Islet precursor cell (in vitro differentiated cells): ENCODE measurements at regions not wholly inside any gene's neighbourhood (a gene's known extent, or its start where the extent isn't known, plus 50 kb on each side); places are given as distances from the start of the nearest gene placed in this dataset.
A peak's percentile ranks its signal among the peaks of the same experiment; 100 is the strongest.
"Not testable (repeated sequence)": the region's sequence is repeated elsewhere in the genome, so short reads cannot be mapped to it uniquely, and the experiment has no call there.

Experiments
- DNase-seq: peaks from one replicate; pipeline ENCODE4 v3.0.0-alpha.2; 2018

DNA sequence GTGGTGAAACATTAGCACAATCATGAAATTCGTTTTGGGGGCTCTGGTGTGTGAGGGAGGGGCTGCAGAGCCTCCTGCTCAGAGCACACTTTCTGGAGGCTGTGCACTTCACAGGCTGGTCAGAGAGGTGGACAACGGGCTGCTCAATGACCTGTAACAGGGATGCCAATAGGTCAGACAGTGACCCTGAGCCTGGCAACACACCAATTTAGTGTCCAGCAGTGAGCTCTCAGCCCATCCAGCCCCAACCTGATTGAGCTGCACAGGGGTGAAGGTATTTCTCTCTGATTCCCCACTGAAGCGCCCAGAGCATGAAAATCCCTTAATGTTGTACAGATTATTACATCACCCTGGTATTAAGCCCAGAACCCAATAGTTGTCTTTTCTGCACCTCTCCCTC, 191.3 kb upstream of the ZNF32 start:
- no peak for DNase-seq

DNA sequence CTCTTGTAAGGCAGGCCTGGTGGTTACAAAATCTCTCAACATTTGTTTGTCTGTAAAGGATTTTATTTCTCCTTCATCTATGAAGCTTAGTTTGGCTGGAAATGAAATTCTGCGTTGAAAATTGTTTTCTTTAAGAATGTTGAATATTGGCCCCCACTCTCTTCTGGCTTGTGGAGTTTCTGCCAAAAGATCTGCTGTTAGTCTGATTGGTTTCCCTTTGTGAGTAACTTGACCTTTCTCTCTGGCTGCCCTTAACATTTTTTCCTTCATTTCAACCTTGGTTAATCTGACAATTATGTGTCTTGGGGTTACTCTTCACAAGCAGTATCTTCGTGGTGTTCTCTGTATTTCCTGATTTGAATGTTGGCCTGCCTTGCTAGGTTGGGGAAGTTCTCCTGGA, 186.1 kb upstream of the ZNF32 start:
- DNase-seq = not testable (repeated sequence)

DNA sequence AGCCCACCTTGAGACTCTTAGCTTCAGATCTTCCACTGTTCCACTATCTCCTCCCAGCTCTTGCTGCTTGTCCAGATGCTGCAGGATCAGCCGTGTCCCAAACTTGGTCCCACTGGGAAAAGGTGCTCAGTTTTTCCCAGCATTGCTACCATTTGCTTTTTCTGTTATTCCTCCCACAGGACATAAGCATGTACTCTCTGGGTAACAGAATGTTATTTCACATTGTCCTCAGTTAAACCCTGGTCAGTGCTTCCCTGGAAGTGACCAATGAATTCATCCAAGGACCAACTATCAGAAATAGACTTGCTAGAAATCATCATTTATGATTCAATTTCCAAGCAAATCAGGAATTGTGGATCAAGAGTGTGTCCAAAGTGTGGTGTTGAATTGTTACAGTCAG, 179.2 kb upstream of the ZNF32 start:
- no peak for DNase-seq

DNA sequence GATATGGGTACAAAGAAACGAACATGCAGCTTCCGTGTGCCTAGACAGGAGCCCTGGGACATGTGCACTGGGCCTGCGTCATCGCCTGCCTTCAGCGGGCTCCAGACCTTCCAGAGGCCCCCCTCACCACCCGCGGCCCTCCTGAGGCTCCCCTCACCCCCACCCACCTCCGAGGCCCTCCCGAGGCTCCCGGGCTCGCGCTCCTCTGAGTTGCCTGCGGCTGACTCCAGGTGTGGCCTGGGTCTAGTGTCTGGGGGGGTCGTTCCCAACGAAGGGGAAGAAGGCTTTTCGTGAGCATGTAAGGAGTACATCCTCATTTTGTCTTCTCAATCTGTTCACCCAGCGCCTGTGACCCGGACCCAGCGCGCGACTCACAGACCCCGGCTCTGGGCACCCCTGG, 177.3 kb upstream of the ZNF32 start:
- DNase-seq = no peak

DNA sequence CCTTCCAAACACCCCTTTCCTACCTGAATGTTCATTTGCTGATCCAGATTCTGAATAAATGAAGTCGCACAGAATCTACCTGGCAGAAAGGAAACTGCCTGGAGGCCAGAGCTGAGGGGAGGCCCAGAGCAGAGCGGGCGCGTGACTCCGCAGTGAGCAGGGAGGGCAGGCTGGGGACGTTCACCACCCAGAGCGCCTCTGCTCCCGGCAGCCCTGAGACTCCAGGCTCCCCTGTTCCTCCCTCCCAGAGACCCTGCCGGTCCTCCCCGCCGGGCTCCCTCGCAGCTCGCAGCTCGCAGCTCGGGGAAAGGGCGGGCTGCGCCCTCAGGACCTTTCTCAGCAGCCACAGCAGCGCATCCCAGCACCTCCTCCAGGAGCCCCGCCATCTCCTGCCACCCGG, 176.7 kb upstream of the ZNF32 start:
- DNase-seq = peak; percentile 46

DNA sequence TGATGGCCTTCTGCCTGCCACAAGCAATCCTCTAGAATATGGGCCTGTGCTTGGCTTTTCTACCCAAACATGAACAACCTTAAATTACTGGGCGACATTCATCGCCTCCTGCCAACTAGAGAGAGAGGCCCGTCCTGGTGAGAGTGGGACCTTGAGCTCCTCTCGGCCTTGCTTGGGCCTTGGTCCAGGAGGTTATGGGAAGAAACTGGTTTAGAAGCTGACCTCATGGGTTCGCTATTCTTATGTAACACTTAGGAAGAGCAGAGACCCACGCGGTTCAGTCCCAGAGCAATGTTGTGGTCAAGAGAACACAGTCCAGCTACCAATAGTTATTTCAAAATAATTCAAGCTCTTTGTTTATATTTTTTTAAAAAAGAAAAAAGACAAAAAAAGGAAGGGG, 176.3 kb upstream of the ZNF32 start:
- DNase-seq = peak; percentile 35

DNA sequence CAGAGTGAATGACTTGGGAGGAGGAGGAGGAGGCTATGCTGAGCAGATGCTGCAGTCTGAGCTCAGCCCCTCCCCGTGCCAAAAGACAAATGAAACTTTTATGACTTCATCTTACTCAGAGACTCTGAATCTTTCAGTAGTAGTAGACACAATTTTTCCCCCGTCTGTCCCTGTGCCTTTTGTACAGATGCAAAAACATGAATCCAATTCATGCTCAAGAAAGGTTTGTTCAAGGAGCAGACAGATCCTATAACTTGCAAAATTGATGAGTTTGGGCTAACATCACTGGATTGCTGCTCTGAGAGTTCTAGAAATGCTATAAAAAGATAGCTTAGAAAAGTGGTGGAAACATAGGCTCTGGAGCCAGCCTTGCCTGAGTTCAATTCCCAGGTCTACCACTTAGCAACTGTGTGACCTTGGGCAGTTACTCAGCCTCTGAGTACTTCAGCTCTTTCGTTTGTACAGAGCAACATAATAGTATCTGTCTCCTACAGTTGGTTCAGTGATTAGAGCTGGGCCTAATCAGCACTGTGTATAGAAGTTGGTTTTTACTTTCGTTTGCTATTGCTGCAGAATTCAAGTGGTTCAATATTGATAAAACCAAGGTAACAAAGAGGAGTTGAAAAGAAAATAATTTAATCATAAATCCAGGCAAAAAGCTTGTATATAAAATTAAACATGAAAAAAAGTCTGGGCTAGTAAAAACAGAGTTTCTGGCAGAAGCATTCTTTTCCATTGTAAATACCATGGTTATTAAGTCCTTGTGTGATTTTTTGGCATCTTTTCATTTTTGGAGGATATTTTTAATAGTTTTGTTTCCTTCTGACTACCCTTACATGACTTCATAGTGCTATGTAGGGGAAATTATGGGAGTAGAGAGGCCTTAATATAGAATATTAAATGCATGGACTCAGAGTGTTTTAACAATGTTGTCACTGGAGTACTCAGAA, 174.2 kb upstream of the ZNF32 start:
- no peak for DNase-seq

DNA sequence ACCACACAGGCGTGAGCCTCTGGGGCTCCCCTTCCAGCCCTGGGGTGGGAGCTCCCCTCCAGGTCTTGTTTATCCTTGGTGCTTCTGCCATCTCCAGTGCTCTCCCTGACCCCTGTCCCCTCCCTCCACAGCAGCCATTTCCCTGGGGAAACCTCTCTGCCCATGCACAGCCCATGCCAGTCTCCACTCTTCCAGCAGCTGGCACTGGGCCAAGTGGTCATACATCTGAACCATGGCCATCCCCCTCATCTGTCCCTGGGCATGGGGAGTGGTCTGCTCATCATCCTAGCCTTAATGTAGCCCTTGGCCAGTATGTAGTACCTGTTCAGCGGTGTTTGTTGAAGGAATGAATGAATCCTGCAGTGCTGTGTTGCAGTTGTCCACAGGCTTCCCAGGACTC, 172.4 kb upstream of the ZNF32 start:
- DNase-seq = peak; percentile 48

DNA sequence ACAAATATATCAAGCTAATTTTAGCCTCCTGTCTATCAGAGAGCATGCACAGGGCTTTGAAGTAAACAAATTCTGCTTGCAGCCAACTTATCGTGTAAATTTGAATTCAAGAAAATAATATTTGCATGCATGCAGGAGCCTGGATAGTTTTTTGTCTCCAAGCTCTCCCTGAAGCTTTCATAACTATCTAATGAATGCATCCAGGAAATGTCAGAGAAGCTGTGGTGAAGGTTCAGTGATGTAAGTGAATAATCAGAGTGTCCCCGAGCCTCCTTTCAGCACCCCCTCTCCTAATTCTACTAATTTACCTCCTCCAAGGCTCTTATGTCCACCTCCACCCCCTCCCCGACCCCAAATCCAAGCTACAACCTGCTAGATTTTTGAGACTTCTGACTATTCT, 172.0 kb upstream of the ZNF32 start:
- DNase-seq = no peak

DNA sequence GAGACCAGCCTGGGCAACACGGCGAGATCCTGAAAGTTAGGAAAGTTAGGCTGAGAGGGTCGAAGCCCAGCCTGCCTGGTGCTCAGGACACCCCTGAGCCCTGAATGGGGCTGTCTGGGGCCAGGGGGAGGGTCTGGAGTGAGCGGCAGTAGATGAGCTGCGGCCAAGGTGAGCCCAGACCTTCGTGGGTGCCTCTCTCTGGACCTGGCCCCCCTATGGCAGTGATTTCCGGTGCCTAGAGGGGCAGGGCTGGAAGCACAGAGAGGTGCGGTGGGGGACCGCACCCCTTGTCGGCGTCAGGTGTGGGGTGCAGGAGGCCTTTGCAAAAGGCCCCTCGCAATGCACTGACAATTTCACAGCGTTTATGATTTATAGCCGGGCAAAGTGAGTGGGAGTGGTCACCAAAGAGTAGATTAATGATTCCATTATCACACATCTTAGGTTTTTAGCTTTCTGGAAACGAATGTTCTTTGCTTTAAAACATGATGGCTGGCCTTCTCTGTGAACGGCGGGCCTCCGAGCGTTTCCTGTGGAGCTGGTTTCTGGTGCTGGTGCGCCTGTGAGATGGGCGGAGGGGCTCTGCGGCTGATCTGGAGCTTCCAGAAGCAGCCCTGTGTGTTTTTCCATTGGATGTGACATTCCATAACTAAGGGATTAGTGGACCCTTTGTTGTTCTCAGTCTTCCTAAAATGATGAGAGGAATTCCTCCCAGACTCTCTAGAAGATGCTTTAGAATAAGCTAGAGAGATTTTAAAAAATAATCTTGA, 171.0 kb upstream of the ZNF32 start:
- peak; percentile 57 for DNase-seq

DNA sequence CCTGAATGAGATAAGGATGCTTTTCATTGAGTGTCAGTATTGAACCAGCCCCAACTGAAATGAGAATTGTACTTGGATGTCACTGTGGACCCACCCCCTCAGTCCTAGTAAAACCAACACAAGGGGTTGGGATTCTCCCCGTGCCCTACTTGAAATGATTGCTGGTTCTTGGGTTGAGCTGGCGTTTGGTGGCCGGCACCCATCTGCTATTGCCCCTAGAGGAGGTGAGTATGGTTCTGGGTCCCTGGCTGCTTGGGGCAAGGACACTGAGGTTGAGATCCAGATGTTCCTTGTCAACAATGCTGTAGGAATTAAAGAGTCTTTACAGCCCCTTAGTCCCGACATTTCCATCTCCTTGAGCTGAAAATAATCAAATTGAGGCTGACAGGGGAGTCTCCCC, 170.0 kb upstream of the ZNF32 start:
- no peak for DNase-seq

DNA sequence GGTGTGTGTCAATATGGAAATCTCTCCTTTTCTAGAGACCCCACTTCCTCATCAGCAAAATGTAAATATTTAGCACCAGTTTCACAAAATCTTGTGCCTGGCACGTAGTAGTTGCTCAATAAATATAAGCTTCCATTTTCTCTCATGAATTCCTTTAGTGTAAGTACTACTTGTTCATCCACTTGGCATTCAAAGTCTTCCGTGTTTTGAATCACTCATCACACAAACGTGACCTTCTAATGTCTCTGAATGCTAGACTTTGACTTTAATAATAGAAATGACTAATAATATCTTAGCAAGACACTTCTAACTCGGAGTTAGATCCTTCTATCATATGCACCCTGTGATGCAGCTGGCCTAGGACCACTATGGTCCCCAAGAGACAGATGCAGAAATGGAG, 168.7 kb upstream of the ZNF32 start:
- DNase-seq = no peak

DNA sequence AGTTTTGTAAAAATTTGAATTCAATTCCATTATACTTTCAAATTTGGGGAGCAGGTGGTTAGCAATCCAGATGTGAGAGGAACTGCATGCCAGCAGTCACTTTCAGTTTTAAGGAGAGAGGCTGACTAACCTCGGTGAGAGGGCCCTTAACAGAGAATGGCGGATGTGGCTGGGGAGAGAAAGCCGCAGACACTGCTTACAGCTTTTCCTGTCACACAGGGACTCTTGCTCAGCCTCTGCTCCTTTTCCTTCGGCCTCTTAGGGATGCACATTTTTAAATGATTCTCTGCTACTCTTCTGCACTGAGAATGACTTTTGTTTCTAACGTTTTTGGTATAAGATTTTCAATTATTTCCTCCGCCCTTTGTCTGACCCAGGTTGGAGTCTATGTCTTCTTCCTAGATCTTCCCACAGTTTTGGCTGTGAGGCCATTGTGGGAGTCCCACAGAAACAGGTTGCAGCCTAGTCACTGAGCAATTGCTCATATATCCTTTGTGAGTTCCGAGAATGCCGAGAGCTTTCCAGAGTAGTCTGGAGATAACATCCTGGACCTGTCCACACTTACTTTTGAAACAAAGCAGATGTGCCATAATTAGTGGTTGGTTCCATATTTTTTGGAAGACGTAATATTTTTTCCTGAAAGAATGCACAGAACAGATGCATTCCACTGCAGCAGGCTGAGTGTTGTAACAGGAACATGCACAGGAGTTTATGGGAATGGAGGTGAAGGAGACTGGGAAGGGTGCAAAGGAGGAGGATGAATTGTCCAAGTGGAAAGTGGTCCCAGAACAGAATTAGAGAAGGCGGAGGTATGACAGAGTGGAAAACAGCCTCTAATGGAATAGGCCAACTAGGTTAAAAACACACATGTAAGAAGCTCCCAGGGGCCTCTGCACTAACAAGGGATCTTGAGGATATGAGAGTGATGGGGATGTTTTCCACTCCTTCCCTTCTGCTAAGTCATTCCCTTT, 168.0 kb upstream of the ZNF32 start:
- DNase-seq = peak; percentile 77

DNA sequence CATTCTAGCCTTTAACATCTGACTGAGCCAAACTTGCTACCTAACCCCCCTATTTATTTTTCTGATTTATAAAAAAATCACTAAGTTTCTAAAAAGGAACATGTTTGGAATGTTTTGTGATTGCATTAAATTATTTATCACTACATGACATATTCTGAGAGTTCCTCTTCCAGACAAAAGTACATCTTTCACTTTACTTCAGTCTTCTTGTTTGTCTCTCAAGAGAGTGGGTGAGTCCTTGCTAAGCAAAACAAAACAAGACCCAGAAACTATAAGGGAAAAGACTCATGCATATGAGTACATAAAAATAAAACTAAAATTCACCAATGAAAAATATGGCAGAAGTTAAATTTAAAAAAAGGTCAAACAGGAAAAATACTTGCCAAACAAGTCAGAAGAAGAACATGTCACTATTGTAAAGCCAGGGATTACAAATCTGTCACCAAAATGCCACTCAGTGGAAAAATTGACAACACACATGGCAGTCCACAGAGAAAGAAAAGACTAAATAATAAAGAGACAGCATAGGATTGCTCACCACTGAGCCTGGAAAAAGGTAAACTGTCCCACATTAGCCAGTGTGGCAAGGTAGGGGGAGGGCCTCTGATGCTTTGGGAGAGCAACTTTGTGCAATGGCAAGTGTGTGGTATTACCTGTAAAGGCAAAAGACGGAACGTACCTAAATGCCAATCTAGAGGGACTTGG, 166.7 kb upstream of the ZNF32 start:
- DNase-seq = no peak

DNA sequence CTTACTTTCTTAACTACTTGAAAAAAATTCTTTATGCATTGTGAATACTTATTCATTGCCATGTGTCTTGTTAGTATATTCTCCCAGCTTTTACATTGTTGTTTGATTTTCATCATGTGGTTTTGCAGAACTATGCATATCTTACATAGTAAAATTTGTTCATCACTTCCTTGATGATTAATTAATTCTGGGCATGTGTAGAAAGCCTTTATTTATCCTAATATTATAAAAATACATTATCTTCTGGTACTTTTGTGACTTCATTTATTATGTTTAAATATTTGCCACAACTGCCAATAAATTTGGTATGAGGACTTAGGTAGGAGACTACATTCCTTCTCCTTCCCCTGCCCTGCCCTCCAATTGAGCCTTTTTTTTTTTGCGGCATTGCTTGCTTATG, 166.0 kb upstream of the ZNF32 start:
- no peak for DNase-seq

DNA sequence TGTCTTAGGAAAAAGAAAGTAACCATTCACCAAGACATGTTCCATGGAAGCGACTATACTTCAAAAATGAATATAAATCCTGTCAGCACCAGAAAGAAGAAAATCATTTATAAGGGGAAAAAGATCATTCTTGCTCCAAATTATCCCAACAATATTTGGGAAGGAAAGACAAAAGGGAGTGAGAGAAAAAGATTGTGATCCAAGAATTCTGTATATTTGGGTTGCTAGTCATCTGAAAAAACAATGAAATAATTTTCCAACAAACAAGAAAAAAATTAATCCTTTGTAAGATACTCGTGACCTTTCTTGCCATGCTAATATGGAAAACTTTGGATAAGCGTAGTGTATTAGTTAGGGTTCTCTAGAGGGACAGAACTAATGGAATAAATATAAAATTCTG, 163.2 kb upstream of the ZNF32 start:
- DNase-seq = no peak

DNA sequence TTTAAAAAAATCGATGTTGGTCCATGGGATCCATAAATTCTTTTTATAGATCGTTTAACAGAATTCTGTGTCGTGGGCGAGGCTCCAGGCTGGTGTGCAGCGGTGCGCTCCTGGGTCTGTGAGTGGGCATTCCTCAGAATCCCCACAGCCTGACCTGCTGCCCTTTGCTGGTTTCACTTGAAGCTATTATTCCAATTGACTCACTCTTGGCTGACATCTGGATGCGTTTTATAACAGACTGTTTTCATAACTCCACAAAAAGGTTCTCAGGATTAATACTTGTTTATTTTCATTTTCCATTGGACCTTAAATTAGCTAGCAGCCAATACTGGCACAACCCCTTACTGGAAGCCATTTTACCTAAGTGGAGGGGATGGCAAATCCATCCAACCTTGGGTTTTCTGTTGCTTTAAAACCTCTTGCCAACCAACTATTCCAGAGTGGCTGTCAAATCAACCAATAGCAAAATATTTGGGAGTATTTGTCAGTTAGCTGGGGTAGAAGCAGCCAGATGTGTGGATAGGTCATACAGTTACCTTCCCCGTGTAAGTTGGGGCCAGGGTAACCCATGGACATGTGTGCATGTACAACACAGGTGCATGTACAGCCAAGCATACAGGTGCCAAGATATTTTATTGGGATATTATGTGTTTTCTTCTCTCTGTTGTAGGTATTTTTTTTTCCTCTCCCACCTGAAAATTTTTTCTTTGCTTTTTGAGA, 160.7 kb upstream of the ZNF32 start:
- no peak for DNase-seq

DNA sequence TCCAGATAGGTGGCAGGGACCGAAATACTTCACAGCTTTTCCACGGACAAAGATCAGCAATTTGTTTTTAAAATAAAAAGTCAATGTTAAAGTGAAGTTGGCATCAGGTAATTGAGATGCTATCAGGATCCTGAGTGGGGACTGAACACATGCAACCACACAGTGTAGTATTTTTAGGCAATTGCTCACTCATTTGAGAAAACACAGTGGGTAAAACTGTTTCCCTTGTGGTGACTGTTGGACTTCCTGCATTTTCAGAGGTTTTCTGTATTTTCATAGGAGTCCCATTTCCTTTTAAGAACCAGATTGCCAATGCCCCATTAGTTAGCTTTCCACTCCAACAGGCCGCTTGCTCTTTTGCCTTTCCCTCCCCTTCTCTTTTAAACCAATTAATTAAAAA, 159.5 kb upstream of the ZNF32 start:
- no peak for DNase-seq

DNA sequence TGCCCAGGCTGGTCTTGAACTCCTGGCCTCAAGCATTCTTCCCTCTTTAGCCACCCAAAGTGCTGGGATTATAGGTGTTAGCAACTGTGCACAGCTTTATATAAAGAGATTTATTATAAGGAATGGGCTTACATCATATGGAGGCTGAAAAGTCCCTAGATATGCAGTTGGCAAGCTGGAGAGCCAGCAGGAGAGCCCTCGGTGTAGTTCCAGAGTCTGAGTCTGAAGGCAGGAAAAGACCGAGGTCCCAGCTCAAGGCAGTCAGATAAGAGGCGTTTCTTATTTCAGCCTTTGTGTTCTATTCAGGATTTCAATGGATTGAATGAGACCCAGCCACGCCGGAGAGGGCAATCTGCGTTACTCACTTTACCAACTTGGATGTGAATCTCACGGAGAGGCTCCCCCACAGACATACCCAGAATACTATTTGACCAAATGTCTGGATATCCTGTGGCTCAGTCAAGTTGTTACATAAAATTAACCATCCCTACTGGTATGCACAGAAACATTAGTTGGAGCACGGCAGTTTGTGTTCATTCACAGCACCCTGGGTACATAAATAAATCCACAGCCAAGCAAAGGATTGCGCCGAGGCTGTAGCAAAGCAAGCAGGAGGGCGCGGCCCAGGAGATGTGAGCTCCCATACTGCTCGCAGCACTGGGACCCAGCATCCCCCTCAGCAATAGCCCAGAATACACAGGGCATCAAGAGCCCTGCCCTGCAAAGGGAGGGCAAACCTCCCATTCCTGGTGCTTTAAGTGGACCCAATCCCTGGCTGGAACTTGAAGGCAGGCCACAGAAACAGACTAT, 158.4 kb upstream of the ZNF32 start:
- peak; percentile 38 for DNase-seq

DNA sequence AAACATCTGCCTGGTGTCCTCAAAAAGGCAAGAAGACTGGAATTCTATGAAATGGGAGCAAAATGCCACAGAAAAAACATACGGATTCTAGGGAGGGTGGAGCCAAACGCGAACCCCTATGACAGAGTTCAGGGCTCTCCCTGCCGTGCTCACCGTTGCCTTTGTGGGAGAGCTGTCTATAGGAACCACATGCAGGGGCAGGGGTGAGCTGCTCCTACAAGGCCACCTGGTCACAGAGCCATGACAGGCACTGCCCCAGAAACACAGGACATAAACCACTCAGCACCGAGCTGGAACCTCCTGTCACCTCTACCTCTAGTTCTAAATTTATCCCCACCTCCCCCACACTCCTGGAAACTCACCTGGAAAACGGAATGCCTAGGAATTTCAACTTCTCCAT, 155.1 kb upstream of the ZNF32 start:
- DNase-seq = no peak
